KG1 (cell line): ENCODE measurements at regions not wholly inside any gene's neighbourhood (a gene's known extent, or its start where the extent isn't known, plus 50 kb on each side); places are given as distances from the start of the nearest gene placed in this dataset.
"Not testable (repeated sequence)": the region's sequence is repeated elsewhere in the genome, so short reads cannot be mapped to it uniquely, and the experiment has no call there.

Experiments
- DNase-seq: peaks from one replicate; lab custom pipeline; 2025; lab: John Stamatoyannopoulos, UW

DNA sequence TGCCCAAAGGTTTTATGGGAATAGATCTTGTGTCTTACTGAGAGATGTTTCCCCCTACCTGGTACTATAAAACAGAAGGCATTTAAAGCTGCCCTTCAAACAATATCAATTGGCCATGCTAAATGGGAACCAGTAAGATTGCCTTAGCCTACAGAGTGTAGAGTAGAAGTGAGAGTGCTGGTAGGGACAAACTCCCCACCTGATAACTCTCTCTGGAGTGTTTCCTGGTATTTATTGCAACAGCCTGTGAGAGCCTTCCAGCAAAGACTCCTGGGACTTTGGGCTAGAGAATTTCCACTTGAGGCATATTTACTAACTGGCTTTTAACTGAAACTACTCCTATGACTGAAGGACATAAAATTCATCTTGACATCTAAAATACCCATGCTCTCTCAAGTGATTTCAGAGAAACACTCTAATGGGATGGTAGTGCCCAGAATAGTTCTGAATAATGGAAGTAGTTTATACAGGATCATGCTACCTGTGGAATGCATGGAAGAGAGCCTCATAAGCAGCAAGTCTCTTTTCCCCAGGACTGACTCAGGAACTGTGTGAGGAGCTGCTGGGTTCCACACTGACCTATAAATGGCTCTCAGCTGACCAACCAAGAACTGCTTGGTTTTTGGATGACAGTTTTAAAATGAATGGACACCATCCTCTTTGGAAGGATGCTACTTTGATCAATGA lies 132.7 kb upstream of the SLITRK5 start:
- no peak for DNase-seq

DNA sequence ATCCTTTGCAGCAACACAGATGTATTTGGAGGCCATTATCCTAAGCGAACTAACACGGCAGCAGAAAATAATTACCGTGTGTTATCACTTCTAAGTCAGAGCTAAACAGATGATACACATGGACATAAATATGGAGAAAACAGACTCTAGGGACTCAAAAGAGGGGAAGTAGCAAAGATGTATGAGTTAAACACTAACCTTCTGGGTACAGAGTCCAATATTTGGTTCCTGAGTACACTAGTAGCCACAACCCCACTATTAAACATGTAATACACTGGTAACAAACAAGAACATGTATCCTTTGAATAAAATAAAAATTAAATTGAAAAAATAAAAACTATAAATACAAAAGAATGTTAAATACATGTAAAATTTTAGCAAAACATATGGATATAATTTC lies 118.0 kb upstream of the SLITRK5 start:
- no peak for DNase-seq

GRCh38 chr13:87554045-87554444 lies 117.1 kb upstream of the SLITRK5 start:
- no peak for DNase-seq

- no peak for DNase-seq
Observed at GRCh38 chr13:87557788-87558187, 113.4 kb upstream of the SLITRK5 start.

GRCh38 chr13:87561580-87561979 lies 109.6 kb upstream of the SLITRK5 start:
- DNase-seq: not testable (repeated sequence)

DNA sequence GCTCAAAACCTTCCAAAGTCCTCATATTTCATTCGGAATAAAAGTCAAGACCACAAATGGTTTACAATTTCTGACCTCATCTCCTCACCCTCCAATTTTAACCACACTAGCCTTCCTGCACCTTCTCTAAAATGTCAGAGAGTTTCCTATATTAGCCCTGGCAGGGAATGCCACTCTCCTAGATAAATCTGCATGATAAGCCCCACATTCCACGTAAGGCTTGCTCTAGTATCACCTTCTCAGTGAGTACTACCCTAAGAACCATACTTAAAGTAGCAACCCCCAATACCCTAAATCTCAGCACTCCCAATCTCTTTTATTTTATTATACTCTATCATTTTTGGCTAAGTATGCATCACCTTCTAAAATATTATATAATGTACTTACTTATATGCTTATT lies 100.5 kb upstream of the SLITRK5 start:
- DNase-seq: no peak

GRCh38 chr13:87582399-87582798 lies 88.8 kb upstream of the SLITRK5 start:
- DNase-seq: no peak

DNA sequence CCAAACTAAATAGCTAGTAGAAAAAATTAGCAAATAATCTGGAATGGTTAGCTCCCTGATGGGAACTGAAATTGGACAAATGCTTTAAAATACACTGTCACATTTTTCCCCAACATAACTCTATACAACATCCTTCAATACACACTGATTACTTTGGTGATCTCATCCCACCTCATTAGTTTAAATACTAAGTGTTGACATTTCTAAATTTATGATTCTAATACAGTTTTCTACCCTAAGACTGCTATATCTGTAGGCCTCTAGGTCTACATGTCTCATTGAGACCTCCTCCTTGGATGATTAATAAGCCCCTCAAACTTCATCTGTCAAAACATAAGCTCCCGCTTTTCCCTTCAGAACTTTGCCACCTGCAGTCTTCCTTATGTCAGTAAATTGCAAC lies 80.7 kb upstream of the SLITRK5 start:
- DNase-seq: no peak

DNA sequence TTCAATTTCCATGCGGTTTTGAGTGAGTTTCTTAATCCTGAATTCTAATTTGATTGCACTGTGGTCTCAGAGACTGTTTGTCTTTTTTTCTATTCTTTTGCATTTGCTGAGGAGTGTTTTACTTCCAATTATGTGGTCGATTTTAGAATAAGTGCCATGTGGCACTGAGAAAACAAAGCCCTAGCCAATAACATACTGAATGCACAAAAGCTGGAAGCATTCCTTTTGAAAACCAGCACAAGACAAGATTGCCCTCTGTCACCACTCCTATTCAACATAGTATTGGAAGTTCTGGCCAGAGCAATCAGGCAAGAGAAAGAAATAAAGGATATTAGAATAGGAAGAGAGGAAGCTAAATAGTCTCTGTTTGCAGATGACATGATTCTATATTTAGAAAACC lies 66.7 kb upstream of the SLITRK5 start:
- not testable (repeated sequence) for DNase-seq

GRCh38 chr13:87607266-87607665 lies 63.9 kb upstream of the SLITRK5 start:
- DNase-seq: no peak

DNA sequence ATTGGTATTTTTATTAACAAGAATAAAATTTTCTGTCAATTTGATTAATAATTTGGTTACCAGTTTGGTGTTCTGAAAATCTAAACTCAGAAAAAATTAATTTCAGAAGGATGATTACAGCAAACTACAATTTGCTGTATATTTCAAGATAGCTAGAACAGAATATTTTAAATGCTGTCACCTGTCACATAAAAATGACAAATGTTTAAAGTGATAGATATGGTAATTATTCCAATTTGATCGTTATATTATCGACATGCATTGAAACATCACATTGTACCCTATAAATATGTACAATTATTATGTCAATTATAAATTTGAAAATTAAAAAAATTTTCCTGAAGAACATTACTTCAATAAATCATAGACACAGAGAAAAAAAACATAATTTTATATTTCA lies 56.9 kb upstream of the SLITRK5 start:
- no peak for DNase-seq
